Activated CD8-positive, alpha-beta T cell treated with anti-CD3 and anti-CD28 coated beads for 36 hours (primary cell): ENCODE measurements at regions not wholly inside any gene's neighbourhood (a gene's known extent, or its start where the extent isn't known, plus 50 kb on each side); places are given as distances from the start of the nearest gene placed in this dataset.

Source experiments
- ATAC-seq: fragments of 200-7000 bp; cut with Tn5 transposase; one replicate; pipeline ENCODE4 v1.10.0; 2021; ENCODE audit warnings: mild to moderate bottlenecking, moderate library complexity
- CTCF ChIA-PET: fragments of 350-600 bp; sonication (Branson Sonifier 250); formaldehyde crosslinking; loops from one replicate; lab custom pipeline; 2021; ENCODE audit warnings: antibody characterized with exemption; lab: Charles Lee
- POLR2A ChIA-PET: fragments of 350-600 bp; sonication (Branson Sonifier 250); formaldehyde crosslinking; loops from one replicate; lab custom pipeline; 2021; ENCODE audit warnings: antibody characterized with exemption; lab: Charles Lee
- DNase-seq: peaks from one replicate; pipeline ENCODE4 v3.0.0-alpha.2; 2020
- H3K27ac Mint-ChIP-seq: one replicate; pipeline ENCODE4 v1.8.0; 2021; ENCODE audit warnings: mild to moderate bottlenecking, mixed read lengths
- H3K27me3 Mint-ChIP-seq: one replicate; pipeline ENCODE4 v1.8.0; 2021; ENCODE audit warnings: mixed read lengths
- H3K36me3 Mint-ChIP-seq: one replicate; pipeline ENCODE4 v1.8.0; 2021; ENCODE audit warnings: low read depth, mixed read lengths
- H3K4me1 Mint-ChIP-seq: one replicate; pipeline ENCODE4 v1.8.0; 2021; ENCODE audit warnings: low read depth, mixed read lengths
- H3K4me3 Mint-ChIP-seq: one replicate; pipeline ENCODE4 v1.8.0; 2021; ENCODE audit warnings: mild to moderate bottlenecking, moderate library complexity, mixed read lengths
- H3K9me3 Mint-ChIP-seq: one replicate; pipeline ENCODE4 v1.8.0; 2021; ENCODE audit warnings: mixed read lengths
- intact Hi-C: fragments of 100-400 bp; cut with micrococcal nuclease; formaldehyde crosslinking; loops from one replicate; pipeline ENCODE4 v1.10.0; 2022
- TF ChIP-seq, protein P1 (sequence below): fragments of 200-600 bp; IDR thresholded peaks from one replicate; pipeline ENCODE4 v1.8.0; 2022; ENCODE audit warnings: antibody characterized with exemption, mild to moderate bottlenecking

DNA sequence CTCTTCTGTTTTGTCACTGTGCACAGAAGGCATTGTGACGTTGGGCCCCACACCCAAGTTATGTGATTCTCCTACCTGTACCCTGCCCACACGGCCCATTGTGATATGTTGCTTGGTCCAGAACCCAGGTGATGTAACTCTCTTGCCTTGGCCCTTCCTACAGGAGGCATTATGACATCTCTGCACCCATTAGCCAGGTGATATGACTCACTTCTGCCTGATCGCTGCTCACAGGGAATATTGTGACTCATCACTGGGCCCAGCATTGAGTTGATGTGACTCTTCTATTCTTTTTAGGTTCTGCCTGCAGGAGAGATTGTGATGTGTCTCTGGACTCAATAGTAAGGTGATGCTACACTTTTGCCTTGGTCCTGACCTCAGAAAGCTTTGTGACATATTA lies 65.4 kb upstream of the ZNF91 start:
- POLR2A ChIA-PET = no interaction called here
- no peaks in the 10 kb centered on the region for H3K36me3 Mint-ChIP-seq
- peaks cover 14% of the 10 kb centered on the region for H3K9me3 Mint-ChIP-seq
- ATAC-seq = no peak
- TF ChIP-seq, protein P1, sequence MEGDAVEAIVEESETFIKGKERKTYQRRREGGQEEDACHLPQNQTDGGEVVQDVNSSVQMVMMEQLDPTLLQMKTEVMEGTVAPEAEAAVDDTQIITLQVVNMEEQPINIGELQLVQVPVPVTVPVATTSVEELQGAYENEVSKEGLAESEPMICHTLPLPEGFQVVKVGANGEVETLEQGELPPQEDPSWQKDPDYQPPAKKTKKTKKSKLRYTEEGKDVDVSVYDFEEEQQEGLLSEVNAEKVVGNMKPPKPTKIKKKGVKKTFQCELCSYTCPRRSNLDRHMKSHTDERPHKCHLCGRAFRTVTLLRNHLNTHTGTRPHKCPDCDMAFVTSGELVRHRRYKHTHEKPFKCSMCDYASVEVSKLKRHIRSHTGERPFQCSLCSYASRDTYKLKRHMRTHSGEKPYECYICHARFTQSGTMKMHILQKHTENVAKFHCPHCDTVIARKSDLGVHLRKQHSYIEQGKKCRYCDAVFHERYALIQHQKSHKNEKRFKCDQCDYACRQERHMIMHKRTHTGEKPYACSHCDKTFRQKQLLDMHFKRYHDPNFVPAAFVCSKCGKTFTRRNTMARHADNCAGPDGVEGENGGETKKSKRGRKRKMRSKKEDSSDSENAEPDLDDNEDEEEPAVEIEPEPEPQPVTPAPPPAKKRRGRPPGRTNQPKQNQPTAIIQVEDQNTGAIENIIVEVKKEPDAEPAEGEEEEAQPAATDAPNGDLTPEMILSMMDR = no peak
- H3K27ac Mint-ChIP-seq = no peak overlapping the region
- intact Hi-C loops = no loop called here
- CTCF ChIA-PET = no interaction called here
- H3K4me3 Mint-ChIP-seq = no peak overlapping the region
- DNase-seq = no peak
- H3K4me1 Mint-ChIP-seq = no peaks in the 10 kb centered on the region
- H3K27me3 Mint-ChIP-seq = no peaks in the 10 kb centered on the region
